ENCODE measurements at regions not wholly inside any gene's neighbourhood (a gene's known extent, or its start where the extent isn't known, plus 50 kb on each side); places are given as distances from the start of the nearest gene placed in this dataset.

GRCh38 chr1:112800289-112800688 lies 85.2 kb upstream of the PPM1J start:
- no peak for TF ChIP-seq ATF2 (CRISPR knock-in tag; IDR thresholded peaks at IDR 0.05; ENCODE audit: borderline replicate concordance, low read depth)
- no peak for TF ChIP-seq AR (CRISPR knock-in tag; IDR thresholded peaks at IDR 0.05)
- TF ChIP-seq CTCF (IDR thresholded peaks at IDR 0.05), result no peak
- no peak for TF ChIP-seq NR2C2 (CRISPR knock-in tag; IDR thresholded peaks at IDR 0.05)

All from WTC11 (cell line).